Smooth muscle cell (in vitro differentiated cells): ENCODE measurements at regions not wholly inside any gene's neighbourhood (a gene's known extent, or its start where the extent isn't known, plus 50 kb on each side); places are given as distances from the start of the nearest gene placed in this dataset.
"Not testable (repeated sequence)": the region's sequence is repeated elsewhere in the genome, so short reads cannot be mapped to it uniquely, and the experiment has no call there.

Experiments used
- DNase-seq: peaks from one replicate; lab custom pipeline; 2025; ENCODE audit not compliant: unreplicated experiment; lab: John Stamatoyannopoulos, UW
- H2AFZ ChIP-seq: fragments of 200-600 bp; sonication (generic); 2 replicates; pipeline ENCODE4 v1.6.0; 2016; ENCODE audit warnings: antibody characterized with exemption, low read depth, mild to moderate bottlenecking
- H3F3A ChIP-seq: fragments of 200-600 bp; sonication (generic); 2 replicates; pipeline ENCODE4 v1.6.0; 2017; ENCODE audit warnings: antibody characterized with exemption, low read depth
- H3K27ac ChIP-seq: fragments of 200-600 bp; sonication (generic); 2 replicates; pipeline ENCODE4 v1.5.1; 2016; ENCODE audit warnings: low read depth, mild to moderate bottlenecking
- H3K27me3 ChIP-seq: fragments of 200-600 bp; sonication (generic); 2 replicates; pipeline ENCODE4 v1.6.1; 2016; ENCODE audit warnings: low read depth, mild to moderate bottlenecking
- H3K36me3 ChIP-seq: fragments of 200-600 bp; sonication (generic); 2 replicates; pipeline ENCODE4 v1.5.1; 2016; ENCODE audit warnings: low read depth
- H3K4me1 ChIP-seq: fragments of 200-600 bp; sonication (generic); 2 replicates; pipeline ENCODE4 v1.5.1; 2016; ENCODE audit warnings: low read depth
- H3K4me2 ChIP-seq: fragments of 200-600 bp; sonication (generic); 2 replicates; pipeline ENCODE4 v1.6.0; 2016; ENCODE audit warnings: mild to moderate bottlenecking
- H3K4me3 ChIP-seq: fragments of 200-600 bp; sonication (generic); 2 replicates; pipeline ENCODE4 v1.5.1; 2016; ENCODE audit warnings: mild to moderate bottlenecking
- H3K79me2 ChIP-seq: fragments of 200-600 bp; sonication (generic); 2 replicates; pipeline ENCODE4 v1.6.0; 2016; ENCODE audit warnings: low read depth, mild to moderate bottlenecking
- H3K9ac ChIP-seq: fragments of 200-600 bp; sonication (generic); 2 replicates; pipeline ENCODE4 v1.6.0; 2016; ENCODE audit warnings: low read depth
- H3K9me3 ChIP-seq: fragments of 200-600 bp; sonication (generic); replicated peaks from 2 replicates; pipeline ENCODE4 v1.5.1; 2016; ENCODE audit warnings: low read depth
- H4K20me1 ChIP-seq: fragments of 200-600 bp; sonication (generic); 2 replicates; pipeline ENCODE4 v1.6.0; 2016; ENCODE audit warnings: low read depth
- CTCF ChIP-seq: fragments of 200-600 bp; sonication (generic); IDR thresholded peaks from 2 replicates; pipeline ENCODE4 v1.5.1; 2017; ENCODE audit warnings: borderline replicate concordance, mild to moderate bottlenecking, antibody characterized with exemption; ENCODE audit not compliant: insufficient read depth, poor library complexity, severe bottlenecking
- WGBS: methylation state at CpG from one replicate; pipeline ENCODE4 v1.1.7; 2016; ENCODE audit warnings: low lambda C conversion rate; 5-methylcytosine and 5-hydroxymethylcytosine counted together

- DNase-seq = no peak
Measured at GRCh38 chrX:128807367-128807766, 715.9 kb downstream of the SMARCA1 start.

GRCh38 chrX:128805236-128805635, 718.1 kb downstream of the SMARCA1 start:
- no peak overlapping the region for H3K4me3 ChIP-seq
- H3K27ac ChIP-seq = no peak overlapping the region
- no peaks in the 10 kb centered on the region for H3K27me3 ChIP-seq
- no peak for TF ChIP-seq CTCF
- no peaks in the 10 kb centered on the region for H3K4me1 ChIP-seq
- H3K36me3 ChIP-seq = no peaks in the 10 kb centered on the region
- H3K9me3 ChIP-seq = no peaks in the 10 kb centered on the region
- H4K20me1 ChIP-seq = no peaks in the 10 kb centered on the region
- no peaks in the 10 kb centered on the region for H3K79me2 ChIP-seq
- no peak overlapping the region for H2AFZ ChIP-seq
- H3K9ac ChIP-seq = no peak overlapping the region
- no peak for DNase-seq
- H3K4me2 ChIP-seq = no peak overlapping the region
- no peaks in the 10 kb centered on the region for H3F3A ChIP-seq
- 59% methylated on average over 2 of the region's 2 CpGs for WGBS

More at GRCh38 chrX:128807367-128807766, 715.9 kb downstream of the SMARCA1 start:
- Histone ChIP-seq H2AFZ (no peak overlapping the region), H3K4me2 (no peak overlapping the region), H3K9me3 (no peaks in the 10 kb centered on the region), H3K4me3 (no peak overlapping the region), H3K27me3 (no peaks in the 10 kb centered on the region), H3K36me3 (no peaks in the 10 kb centered on the region), H4K20me1 (no peaks in the 10 kb centered on the region), H3K79me2 (no peaks in the 10 kb centered on the region), H3K4me1 (no peaks in the 10 kb centered on the region), H3K9ac (no peak overlapping the region), H3F3A (no peaks in the 10 kb centered on the region), H3K27ac (no peak overlapping the region)
- no peak for TF ChIP-seq CTCF
- WGBS = 94% methylated on average over 3 of the region's 3 CpGs

DNA sequence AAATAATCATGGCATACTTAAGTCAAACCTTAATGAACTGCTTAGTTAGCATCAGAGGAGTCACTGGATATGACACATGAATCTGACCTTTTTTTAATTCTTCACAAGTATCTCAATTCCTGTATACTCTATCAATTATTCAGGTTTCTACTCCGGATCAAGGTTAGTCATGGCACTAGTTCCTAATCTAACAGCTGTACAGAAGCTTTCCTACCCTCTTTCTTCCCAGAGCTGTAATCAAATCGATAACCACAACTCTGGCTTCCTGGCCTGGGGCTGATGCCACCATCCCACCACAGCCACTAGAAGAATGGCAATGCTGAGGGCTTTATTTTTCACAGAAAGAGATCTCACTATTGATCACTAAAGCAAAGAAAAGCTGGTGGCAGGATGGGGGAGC, 718.5 kb downstream of the SMARCA1 start:
- no peak overlapping the region for H3K27ac ChIP-seq
- TF ChIP-seq CTCF = no peak

GRCh38 chrX:128800138-128800537, 723.2 kb downstream of the SMARCA1 start:
- 59% methylated on average over 2 of the region's 2 CpGs for WGBS
- H3K4me2 ChIP-seq = no peak overlapping the region
- H3K9ac ChIP-seq = no peak overlapping the region
- no peaks in the 10 kb centered on the region for H3K27me3 ChIP-seq
- no peaks in the 10 kb centered on the region for H4K20me1 ChIP-seq
- no peak overlapping the region for H3K27ac ChIP-seq
- no peak overlapping the region for H2AFZ ChIP-seq
- DNase-seq = no peak
- TF ChIP-seq CTCF = peak; percentile 25
- H3K9me3 ChIP-seq = no peaks in the 10 kb centered on the region
- no peaks in the 10 kb centered on the region for H3K36me3 ChIP-seq
- H3K4me1 ChIP-seq = no peaks in the 10 kb centered on the region
- H3F3A ChIP-seq = no peaks in the 10 kb centered on the region
- H3K79me2 ChIP-seq = no peaks in the 10 kb centered on the region
- no peak overlapping the region for H3K4me3 ChIP-seq

More for the DNA sequence above, 718.5 kb downstream of the SMARCA1 start:
- no peaks in the 10 kb centered on the region for H3K4me1 ChIP-seq
- H4K20me1 ChIP-seq = no peaks in the 10 kb centered on the region
- H3K79me2 ChIP-seq = no peaks in the 10 kb centered on the region
- 83% methylated on average over 2 of the region's 2 CpGs for WGBS
- H3K36me3 ChIP-seq = no peaks in the 10 kb centered on the region
- H3K27me3 ChIP-seq = no peaks in the 10 kb centered on the region
- no peak overlapping the region for H2AFZ ChIP-seq
- DNase-seq = no peak
- H3K4me2 ChIP-seq = no peak overlapping the region
- H3K9me3 ChIP-seq = no peaks in the 10 kb centered on the region
- no peaks in the 10 kb centered on the region for H3F3A ChIP-seq
- H3K4me3 ChIP-seq = no peak overlapping the region
- H3K9ac ChIP-seq = no peak overlapping the region

DNA sequence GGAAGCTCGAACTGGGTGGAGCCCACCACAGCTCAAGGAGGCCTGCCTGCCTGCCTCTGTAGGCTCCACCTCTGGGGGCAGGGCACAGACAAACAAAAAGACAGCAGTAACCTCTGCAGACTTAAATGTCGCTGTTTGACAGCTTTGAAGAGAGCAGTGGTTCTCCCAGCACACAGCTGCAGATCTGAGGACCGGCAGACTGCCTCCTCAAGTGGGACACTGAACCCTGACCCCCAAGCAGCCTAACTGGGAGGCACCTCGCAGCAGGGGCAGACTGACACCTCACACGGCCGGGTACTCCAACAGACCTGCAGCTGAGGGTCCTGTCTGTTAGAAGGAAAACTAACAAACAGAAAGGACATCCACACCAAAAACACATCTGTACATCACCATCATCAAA, 730.9 kb upstream of the ACTRT1 start:
- not testable (repeated sequence) for H3K4me1 ChIP-seq, H3K79me2 ChIP-seq, H3K36me3 ChIP-seq, H2AFZ ChIP-seq, H3K4me3 ChIP-seq, H3K9me3 ChIP-seq, H3K9ac ChIP-seq, H4K20me1 ChIP-seq, DNase-seq, H3F3A ChIP-seq, H3K27me3 ChIP-seq, H3K4me2 ChIP-seq, H3K27ac ChIP-seq
- 57% methylated on average over 6 of the region's 6 CpGs for WGBS
